SU-DHL-6 (cell line): ENCODE measurements at regions not wholly inside any gene's neighbourhood (a gene's known extent, or its start where the extent isn't known, plus 50 kb on each side); places are given as distances from the start of the nearest gene placed in this dataset.

Source experiments
- EZH2phosphoT487 ChIP-seq: fragments of 200-600 bp; sonication (generic), shearing (Covaris generic); conservative IDR thresholded peaks from 2 replicates; pipeline ENCODE4 v1.6.1; 2018; ENCODE audit warnings: mild to moderate bottlenecking, antibody characterized with exemption, low read length, moderate library complexity, mixed read lengths
- TF ChIP-seq, protein P1 (sequence below): fragments of 200-600 bp; sonication (generic); IDR thresholded peaks from one replicate; pipeline ENCODE4 v1.5.1; 2017; ENCODE audit warnings: antibody characterized with exemption, mild to moderate bottlenecking, low read length, moderate library complexity; ENCODE audit not compliant: insufficient read depth, poor library complexity, severe bottlenecking

DNA sequence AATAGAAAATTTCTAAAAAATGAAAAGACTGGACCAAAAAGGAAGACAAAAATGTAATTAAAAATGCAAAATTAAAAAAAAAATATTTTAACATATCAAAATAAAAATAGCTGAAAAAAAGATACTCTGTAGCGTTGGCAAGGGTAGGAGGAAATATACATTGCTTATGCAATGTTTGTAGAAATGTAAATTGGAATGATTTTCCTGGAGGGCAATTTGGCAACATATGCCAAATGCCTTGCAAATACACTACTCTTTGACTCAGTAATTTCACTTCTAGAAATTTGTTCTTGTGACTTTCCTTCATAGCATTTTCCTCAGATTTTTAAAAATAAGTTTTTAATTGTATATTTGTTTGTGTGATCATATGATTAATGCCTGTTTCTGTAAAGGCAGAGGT, 296.6 kb downstream of the ZNF621 start:
- TF ChIP-seq, protein P1, sequence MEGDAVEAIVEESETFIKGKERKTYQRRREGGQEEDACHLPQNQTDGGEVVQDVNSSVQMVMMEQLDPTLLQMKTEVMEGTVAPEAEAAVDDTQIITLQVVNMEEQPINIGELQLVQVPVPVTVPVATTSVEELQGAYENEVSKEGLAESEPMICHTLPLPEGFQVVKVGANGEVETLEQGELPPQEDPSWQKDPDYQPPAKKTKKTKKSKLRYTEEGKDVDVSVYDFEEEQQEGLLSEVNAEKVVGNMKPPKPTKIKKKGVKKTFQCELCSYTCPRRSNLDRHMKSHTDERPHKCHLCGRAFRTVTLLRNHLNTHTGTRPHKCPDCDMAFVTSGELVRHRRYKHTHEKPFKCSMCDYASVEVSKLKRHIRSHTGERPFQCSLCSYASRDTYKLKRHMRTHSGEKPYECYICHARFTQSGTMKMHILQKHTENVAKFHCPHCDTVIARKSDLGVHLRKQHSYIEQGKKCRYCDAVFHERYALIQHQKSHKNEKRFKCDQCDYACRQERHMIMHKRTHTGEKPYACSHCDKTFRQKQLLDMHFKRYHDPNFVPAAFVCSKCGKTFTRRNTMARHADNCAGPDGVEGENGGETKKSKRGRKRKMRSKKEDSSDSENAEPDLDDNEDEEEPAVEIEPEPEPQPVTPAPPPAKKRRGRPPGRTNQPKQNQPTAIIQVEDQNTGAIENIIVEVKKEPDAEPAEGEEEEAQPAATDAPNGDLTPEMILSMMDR: no peak
- no peak for TF ChIP-seq EZH2phosphoT487
